B cell (primary cell): ENCODE measurements at regions not wholly inside any gene's neighbourhood (a gene's known extent, or its start where the extent isn't known, plus 50 kb on each side); places are given as distances from the start of the nearest gene placed in this dataset.
"Not testable (repeated sequence)": the region's sequence is repeated elsewhere in the genome, so short reads cannot be mapped to it uniquely, and the experiment has no call there.

Experiments
- EZH2 ChIP-seq: IDR thresholded peaks from 2 replicates; pipeline ENCODE4 v1.6.1; 2012; ENCODE audit warnings: borderline replicate concordance, low read depth, mild to moderate bottlenecking, moderate library complexity, low read length; ENCODE audit not compliant: insufficient read depth, poor library complexity, severe bottlenecking
- TF ChIP-seq, protein P1 (sequence below): fragments of 200-600 bp; IDR thresholded peaks from one replicate; pipeline ENCODE4 v1.8.0; 2022; ENCODE audit warnings: antibody characterized with exemption, mild to moderate bottlenecking

DNA sequence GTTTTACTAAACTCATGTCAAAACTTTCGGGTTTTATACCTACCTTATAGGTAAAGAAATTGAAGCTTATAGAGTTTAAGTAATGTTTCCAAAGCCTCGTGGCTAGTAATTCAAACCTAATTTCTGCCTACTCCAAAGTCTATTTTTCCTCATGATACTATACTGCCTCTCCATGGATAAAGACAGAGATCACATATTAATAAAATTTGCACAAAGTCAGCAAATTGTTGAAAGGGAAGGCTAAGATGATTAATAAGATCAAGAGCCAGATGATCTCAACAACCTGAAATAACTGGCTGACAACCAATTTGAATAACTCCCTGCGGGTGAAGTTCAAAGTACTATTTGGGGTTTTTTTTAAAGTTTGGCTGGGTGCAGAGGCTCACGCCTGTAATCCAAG lies 233.7 kb downstream of the CEP170 start:
- not testable (repeated sequence) for TF ChIP-seq EZH2
- TF ChIP-seq, protein P1, sequence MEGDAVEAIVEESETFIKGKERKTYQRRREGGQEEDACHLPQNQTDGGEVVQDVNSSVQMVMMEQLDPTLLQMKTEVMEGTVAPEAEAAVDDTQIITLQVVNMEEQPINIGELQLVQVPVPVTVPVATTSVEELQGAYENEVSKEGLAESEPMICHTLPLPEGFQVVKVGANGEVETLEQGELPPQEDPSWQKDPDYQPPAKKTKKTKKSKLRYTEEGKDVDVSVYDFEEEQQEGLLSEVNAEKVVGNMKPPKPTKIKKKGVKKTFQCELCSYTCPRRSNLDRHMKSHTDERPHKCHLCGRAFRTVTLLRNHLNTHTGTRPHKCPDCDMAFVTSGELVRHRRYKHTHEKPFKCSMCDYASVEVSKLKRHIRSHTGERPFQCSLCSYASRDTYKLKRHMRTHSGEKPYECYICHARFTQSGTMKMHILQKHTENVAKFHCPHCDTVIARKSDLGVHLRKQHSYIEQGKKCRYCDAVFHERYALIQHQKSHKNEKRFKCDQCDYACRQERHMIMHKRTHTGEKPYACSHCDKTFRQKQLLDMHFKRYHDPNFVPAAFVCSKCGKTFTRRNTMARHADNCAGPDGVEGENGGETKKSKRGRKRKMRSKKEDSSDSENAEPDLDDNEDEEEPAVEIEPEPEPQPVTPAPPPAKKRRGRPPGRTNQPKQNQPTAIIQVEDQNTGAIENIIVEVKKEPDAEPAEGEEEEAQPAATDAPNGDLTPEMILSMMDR: not testable (repeated sequence)
